HG03342 (cell line): ENCODE measurements at regions not wholly inside any gene's neighbourhood (a gene's known extent, or its start where the extent isn't known, plus 50 kb on each side); places are given as distances from the start of the nearest gene placed in this dataset.
"Not testable (repeated sequence)": the region's sequence is repeated elsewhere in the genome, so short reads cannot be mapped to it uniquely, and the experiment has no call there.

ENCODE experiments used
- ATAC-seq: cut with Tn5 transposase; IDR thresholded peaks from one replicate; pipeline ENCODE4 v1.9.1; 2021; ENCODE audit warnings: mild to moderate bottlenecking, moderate library complexity; ENCODE audit not compliant: unreplicated experiment

DNA sequence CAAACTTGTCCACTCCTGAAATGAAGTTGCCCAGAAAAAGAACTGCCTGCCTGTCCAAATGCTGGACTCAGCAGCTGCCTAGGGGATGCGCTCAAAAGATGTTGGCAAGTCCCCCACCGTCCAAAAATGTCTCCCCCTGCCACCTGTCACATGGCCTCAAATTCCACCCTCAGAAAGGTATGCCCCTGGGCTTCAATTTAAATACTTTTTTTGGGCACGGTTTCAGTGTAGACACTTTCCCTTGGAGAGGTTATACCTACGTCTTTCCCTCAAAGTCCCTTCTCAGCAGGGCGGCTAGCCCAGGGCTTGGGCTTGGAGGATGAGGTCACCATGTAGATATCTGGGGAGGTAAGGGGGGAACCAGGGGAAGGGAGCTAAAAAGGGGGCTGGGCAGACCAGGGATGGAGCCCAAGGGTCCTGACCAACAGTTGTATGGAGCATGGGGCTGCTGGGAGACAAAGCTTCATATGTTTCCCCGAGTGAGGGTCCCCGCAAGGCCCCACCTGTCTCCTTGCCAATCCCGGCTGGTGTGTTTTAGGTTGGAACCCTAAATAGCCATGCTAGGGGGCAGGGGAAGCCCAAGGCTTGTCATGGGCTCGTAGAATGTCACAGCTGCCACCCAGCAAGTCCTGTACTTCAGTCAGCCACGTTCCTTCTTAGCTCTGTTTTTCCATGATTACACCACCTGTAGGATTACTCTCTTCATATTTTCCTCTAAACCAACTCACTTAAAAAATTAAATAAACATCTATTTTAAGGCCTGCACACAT is 131.2 kb upstream of the TBX3 start:
- ATAC-seq: no peak

- no peak for ATAC-seq
These were observed 129.1 kb upstream of the TBX3 start for GRCh38 chr12:114812858-114813761.

DNA sequence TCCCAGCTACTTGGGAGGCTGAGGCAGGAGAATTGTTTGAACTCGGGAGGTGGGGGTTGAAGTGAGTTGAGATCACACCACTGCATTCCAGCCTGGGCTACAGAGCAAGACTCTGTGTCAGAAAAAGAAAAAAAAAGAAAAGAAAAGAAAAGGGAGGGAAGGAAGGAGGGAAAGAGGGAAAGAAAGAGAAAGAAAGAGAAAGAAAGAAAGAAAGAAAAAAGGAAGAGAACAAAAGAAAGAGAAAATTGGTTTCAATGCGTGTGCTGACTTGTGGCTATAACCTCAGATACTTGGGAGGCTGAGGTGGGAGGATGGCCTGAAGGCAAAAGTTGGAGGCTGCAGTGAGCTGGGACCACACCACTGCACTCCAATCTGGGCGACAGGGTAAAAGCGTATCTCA is 128.4 kb upstream of the TBX3 start:
- ATAC-seq: no peak

- ATAC-seq: no peak
These were observed 125.1 kb upstream of the TBX3 start for GRCh38 chr12:114809097-114809496.

DNA sequence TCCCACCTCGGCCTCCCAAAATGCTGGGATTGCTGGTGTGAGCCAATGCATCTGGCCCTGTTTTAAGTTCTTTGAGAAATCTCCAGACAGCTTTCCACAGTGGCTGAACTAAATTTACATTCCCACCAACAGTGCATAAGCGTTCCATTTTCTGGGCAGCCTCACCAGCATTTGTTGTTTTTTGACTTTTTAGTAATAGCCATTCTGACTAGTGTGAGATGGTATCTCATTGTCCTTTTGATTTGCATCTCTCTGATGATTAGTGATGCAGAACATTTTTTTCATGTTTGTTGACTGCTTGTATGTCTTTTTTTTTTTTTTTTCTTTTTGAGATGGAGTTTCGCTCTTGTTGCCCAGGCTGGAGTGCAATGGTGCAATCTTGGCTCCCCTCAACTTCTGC is 117.4 kb upstream of the TBX3 start:
- ATAC-seq: not testable (repeated sequence)

DNA sequence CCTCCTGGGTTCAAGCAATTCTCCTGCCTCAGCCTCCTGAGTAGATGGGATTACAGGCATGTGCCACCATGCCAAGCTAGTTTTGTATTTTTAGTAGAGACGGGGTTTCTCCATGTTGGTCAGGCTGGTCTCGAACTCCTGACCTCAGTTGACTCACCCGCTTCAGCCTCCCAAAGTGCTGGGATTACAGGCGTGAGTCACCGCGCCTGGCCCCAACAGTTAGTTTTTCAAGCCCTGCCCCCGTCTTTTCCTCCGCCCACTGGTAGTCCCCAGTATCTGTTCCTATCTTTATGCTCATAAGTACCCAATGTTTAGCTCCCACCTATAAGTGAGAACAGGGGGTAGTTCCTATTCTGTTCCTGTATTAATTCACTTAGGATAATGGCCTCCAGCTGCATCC is 116.6 kb upstream of the TBX3 start:
- ATAC-seq: not testable (repeated sequence)

GRCh38 chr12:114799574-114800487 is 115.9 kb upstream of the TBX3 start:
- no peak for ATAC-seq

GRCh38 chr12:114794049-114794558 is 110.1 kb upstream of the TBX3 start:
- ATAC-seq: no peak

DNA sequence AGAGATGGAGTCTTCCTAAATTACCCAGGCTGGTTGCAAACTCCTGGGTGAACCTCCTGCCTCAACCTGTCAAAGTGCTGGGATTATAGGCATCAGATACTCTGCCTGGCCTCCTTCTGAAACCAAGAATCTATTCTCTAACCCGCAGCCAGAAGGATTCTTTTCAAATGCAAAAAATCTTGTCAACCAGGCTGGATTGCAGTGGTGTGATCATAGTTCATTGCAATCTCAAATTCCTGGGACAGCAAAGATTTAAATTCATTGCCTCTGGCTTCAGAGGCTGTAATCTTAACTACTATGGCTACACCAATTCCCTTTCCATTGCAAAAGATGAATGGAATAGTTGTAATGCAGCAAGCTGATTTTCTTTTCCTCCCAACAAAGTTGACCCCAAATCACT is 106.3 kb upstream of the TBX3 start:
- ATAC-seq: no peak

- no peak for ATAC-seq
These were observed 105.8 kb upstream of the TBX3 start for GRCh38 chr12:114789821-114790220.

- no peak for ATAC-seq
These were observed 105.3 kb upstream of the TBX3 start for GRCh38 chr12:114789276-114789675.

DNA sequence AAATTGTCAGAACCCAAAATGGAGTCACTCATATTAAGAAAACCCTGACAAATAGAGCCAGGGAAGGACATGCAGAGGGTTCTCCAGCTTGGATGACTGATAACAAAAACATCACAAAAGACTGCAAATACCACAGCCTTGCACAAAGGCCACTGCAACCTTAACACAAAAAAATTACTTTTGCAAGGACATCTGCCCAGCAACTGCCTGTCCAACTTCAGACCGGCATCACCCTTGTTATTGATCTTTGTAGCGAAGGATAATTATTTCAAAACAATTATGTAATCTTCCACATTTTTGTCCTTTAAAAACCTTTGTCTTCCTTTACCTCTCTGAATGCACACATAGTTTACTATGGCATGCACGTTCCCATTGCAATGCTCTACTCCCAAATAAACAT is 100.6 kb upstream of the TBX3 start:
- ATAC-seq: no peak

- ATAC-seq: no peak
These were observed 99.2 kb upstream of the TBX3 start for GRCh38 chr12:114783089-114783618.

DNA sequence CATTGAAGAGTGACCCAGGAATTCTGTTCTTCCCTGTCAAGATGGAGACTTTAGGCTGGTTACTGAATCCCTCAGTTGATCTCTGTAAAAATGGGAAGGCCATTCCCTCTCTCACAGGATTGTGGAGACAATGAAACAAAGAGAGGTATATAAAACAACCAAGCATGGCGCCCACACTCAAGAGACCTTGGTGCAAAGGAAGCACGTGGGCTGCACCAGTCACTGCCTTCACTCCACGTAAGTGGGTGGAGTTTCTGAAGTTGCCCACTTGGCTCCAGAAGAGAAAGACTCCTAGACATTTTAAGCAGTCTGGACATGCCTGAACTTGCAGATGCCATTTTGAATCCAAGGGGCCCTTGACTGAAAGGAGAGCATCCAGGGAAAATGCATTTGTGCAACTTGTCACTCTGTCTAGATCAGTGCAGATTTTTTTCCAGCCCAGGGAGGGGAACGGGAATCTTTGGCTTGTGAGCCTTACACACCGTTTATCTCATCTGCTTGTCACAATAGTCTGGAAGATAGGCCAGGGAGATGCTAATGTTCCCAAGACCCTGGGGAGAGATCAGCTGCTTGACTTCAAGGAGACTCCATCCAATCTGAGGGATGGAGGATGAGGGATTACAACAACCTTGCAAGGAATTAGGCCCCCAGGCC is 96.9 kb upstream of the TBX3 start:
- ATAC-seq: no peak

GRCh38 chr12:114779647-114780046 is 95.7 kb upstream of the TBX3 start:
- no peak for ATAC-seq

DNA sequence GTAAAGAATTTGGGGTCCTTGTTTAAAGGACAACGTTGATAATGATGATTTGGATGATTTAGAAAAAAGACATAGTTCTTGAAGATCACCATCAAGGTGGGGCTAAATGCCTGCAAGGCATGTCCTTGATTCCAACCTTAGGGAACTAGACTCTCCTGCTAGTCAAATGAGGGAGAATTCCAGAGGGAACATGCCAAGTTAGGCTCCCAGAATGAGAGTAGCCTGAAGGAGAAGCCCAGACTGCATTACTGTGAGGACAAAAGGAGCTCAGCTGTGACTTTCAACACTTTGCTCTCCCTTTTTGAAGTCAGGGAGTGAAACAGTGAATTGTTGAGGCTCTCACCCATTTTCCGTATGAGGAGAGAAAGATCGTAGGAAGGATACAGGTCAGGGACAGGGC is 95.2 kb upstream of the TBX3 start:
- no peak for ATAC-seq

DNA sequence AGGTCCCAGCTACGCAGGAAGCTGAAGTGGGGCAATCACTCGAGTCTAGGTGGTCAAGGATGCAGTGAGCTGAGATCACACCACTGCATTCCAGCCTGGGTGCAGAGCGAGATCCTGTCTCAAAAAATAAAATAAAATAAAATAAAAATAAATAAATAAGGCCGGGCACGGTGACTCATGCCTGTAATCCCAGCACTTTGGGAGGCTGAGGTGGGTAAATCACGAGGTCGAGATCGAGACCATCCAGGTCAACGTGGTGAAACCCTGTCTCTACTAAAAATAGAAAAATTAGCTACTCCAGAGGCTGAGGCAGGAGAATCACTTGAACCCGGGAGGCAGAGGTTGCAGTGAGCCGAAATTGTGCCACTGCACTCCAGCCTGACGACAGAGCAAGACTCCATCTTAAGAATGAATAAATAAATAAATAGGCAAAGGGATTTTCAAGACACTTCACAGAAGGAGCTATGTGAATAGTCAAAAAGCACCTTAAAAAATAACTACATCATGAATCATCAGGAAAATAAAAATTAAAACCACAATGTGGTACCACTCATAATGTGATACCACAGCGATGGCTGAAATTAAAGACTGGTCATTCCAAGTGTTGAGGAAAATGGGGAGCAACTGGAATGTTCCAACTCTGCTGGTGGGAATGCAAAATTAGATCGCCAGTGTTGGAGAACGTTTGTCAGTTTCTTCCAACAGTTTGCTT is 92.9 kb upstream of the TBX3 start:
- no peak for ATAC-seq

DNA sequence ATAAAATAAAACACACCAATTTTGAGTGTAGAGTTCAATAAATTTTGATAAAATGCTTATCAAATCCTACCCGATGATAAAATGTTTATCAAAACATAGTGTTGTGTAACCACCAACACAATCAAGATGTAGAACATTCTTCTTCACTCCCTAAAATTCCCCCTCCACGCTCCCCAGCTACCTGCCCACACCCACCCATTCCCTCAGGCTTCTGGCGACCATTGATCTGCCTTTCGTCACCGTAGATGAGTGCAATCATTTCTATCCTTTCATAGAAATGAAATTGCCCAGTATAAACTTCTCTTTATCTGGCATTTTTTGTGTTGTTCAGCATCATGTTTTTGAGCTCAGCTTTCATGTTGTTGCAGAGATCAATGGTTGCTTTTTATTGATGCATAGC is 90.7 kb upstream of the TBX3 start:
- ATAC-seq: no peak

DNA sequence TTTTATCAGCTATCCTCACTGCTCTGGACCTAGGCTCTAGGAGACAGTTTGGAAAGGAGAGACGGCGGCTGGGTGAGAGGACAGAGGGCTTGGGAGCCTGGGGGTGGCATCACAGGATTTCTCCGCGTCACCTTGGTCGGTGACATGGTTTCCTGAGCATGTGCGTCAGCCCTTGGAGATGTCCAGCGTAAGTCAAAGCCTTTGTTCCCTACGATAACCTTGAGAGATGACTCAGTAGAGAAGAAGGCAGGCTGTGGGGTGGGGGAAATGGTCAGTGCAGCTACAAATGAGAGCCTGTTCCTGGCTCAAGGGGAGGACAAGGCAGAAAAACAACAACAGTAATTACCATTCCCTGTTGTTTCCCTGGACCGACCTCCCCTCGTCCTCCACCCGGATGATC is 90.2 kb upstream of the TBX3 start:
- ATAC-seq: no peak

- no peak for ATAC-seq
These were observed 86.3 kb upstream of the TBX3 start for GRCh38 chr12:114770323-114770722.
